ENCODE measurements at regions not wholly inside any gene's neighbourhood (a gene's known extent, or its start where the extent isn't known, plus 50 kb on each side); places are given as distances from the start of the nearest gene placed in this dataset.

DNA sequence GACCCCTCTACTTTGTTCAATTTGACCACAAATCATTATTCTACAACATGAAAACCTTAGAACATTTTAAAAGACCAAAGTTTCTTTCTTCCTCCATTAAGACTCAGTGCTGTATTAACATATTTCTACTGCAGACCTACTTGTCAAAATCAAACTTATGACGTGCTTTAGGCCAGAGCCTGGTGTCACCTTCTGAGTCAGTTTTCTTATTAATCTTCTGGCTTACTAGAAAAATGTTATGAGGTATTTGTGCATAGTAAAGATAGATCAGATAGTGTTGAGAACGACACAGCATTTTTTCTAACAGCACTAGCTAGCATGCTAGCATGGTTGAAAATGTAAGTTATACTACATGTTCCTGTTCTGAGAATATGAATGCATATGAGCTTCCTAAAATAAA, 333.6 kb upstream of the FAM241A start:
- Histone ChIP-seq H3K27ac (no peak overlapping the region), H3K4me3 (no peak overlapping the region), H3K9me3 (no peaks in the 10 kb centered on the region), H3K27me3 (no peaks in the 10 kb centered on the region), H3K4me1 (ENCODE audit: insufficient read depth) (no peaks in the 10 kb centered on the region), H3K36me3 (no peaks in the 10 kb centered on the region)
- WGBS, 3 donors: 52 to 59% (median 55%) methylated on average over 2 of the region's 2 CpGs
- TF ChIP-seq CTCF (IDR thresholded peaks at IDR 0.05) (no peak), POLR2A (IDR thresholded peaks at IDR 0.05) (no peak), EP300 (IDR thresholded peaks at IDR 0.05) (no peak)
- intact Hi-C loops (cut with DNase I): no loop called here
- no peak for DNase-seq

DNA sequence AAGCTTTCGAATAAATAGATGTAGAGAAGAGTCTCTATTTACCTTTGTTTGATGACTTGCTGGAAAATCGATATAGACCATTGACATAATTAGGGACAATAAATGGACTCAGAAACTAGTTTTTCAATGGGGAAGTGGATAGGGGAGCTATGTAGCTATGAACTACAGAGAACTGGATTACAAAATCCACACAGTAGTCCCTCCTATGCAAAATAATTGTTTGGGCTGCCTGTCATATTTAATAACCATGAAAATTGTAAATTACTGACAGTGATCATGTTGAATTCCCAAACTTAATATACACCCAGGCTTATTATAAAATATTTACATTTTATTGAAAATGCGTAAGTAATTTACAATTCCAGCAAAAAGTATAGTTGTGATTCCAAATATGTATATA, 333.1 kb upstream of the FAM241A start:
- DNase-seq: no peak
- WGBS, 3 donors: 86 to 94% (median 87%) methylated on average over 3 of the region's 3 CpGs
- no peaks in the 10 kb centered on the region for H3K36me3 ChIP-seq
- no peak overlapping the region for H3K27ac ChIP-seq
- H3K4me3 ChIP-seq: no peak overlapping the region
- H3K9me3 ChIP-seq: no peaks in the 10 kb centered on the region
- no peak for TF ChIP-seq CTCF (IDR thresholded peaks at IDR 0.05)
- no peak for TF ChIP-seq POLR2A (IDR thresholded peaks at IDR 0.05)
- no peak for TF ChIP-seq EP300 (IDR thresholded peaks at IDR 0.05)
- H3K27me3 ChIP-seq: no peaks in the 10 kb centered on the region
- intact Hi-C loops (cut with DNase I): no loop called here
- no peaks in the 10 kb centered on the region for H3K4me1 ChIP-seq (ENCODE audit: insufficient read depth)

GRCh38 chr4:111812760-111813159, 332.5 kb upstream of the FAM241A start:
- no peak overlapping the region for H3K4me3 ChIP-seq
- H3K27me3 ChIP-seq: no peaks in the 10 kb centered on the region
- no peak for DNase-seq
- H3K27ac ChIP-seq: no peak overlapping the region
- no peak for TF ChIP-seq POLR2A (IDR thresholded peaks at IDR 0.05)
- no peak for TF ChIP-seq CTCF (IDR thresholded peaks at IDR 0.05)
- TF ChIP-seq EP300 (IDR thresholded peaks at IDR 0.05): no peak
- H3K9me3 ChIP-seq: peaks cover 0 to 3% of the 10 kb centered on the region in 2 donors
- H3K36me3 ChIP-seq: no peaks in the 10 kb centered on the region
- no peaks in the 10 kb centered on the region for H3K4me1 ChIP-seq (ENCODE audit: insufficient read depth)
- 65 to 84% (median 67%) methylated on average over 1 of the region's 1 CpG for WGBS, 3 donors
- intact Hi-C loops (cut with DNase I): no loop called here

DNA sequence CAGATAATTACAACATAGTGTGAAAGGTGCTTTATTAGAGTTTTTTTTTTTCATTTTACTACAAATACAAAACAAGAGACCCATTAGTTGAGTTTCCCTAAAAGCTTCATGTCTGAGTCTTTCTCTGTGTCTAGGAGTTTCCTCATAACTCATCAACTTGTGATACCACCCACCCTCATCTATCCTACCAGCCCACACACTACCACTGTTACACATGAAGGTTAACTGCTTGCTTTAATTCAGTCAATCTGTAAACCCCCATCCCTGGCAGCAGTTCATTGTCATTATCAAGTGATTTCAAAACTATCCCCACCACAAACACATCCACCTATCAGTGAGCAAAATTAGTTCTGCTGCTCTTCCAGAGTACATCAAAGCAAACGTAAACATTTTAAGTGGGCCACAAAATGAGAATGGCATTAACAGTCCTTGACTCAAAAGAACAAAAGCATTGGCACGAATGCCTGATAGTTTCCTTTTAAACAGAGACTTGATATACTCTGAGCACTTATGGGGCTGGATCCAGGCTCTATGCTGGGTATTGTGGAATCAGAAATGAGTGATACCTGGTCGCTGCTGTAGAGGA, 331.6 kb upstream of the FAM241A start:
- DNase-seq: no peak
- H3K4me1 ChIP-seq (ENCODE audit: insufficient read depth): no peaks in the 10 kb centered on the region
- TF ChIP-seq CTCF (IDR thresholded peaks at IDR 0.05) (no peak), POLR2A (IDR thresholded peaks at IDR 0.05) (no peak), EP300 (IDR thresholded peaks at IDR 0.05) (no peak)
- no peak overlapping the region for H3K27ac ChIP-seq
- H3K9me3 ChIP-seq: peaks cover 0 to 3% of the 10 kb centered on the region in 2 donors
- intact Hi-C loops (cut with DNase I): no loop called here
- no peak overlapping the region for H3K4me3 ChIP-seq
- WGBS, 3 donors: 13 to 34% (median 20%) methylated on average over 3 of the region's 3 CpGs
- H3K36me3 ChIP-seq: no peaks in the 10 kb centered on the region
- no peaks in the 10 kb centered on the region for H3K27me3 ChIP-seq
